GM12891 (cell line): ENCODE measurements at regions not wholly inside any gene's neighbourhood (a gene's known extent, or its start where the extent isn't known, plus 50 kb on each side); places are given as distances from the start of the nearest gene placed in this dataset.
"Not testable (repeated sequence)": the region's sequence is repeated elsewhere in the genome, so short reads cannot be mapped to it uniquely, and the experiment has no call there.

Experiments
- POLR2A ChIP-seq: IDR thresholded peaks from 2 replicates; pipeline ENCODE4 v1.6.1; 2011; ENCODE audit warnings: low read depth, low read length, control low read depth
- POLR2AphosphoS5 ChIP-seq: IDR thresholded peaks from 2 replicates; pipeline ENCODE4 v1.6.1; 2011; ENCODE audit warnings: low read depth, low read length, control low read depth
- TAF1 ChIP-seq: IDR thresholded peaks from 2 replicates; pipeline ENCODE4 v1.6.1; 2011; ENCODE audit warnings: low read depth, low read length, control low read depth

- TF ChIP-seq POLR2AphosphoS5, POLR2A, TAF1: not testable (repeated sequence)
Observed at GRCh38 chr3:28059199-28059598, 182.2 kb upstream of the CMC1 start.
